Stimulated activated CD4-positive, alpha-beta T cell treated with anti-CD3 and anti-CD28 coated beads, Interleukin-12 subunit alpha, Interleukin-12 subunit beta, amount 100 ng/mL, for 24 hours (primary cell): ENCODE measurements at regions not wholly inside any gene's neighbourhood (a gene's known extent, or its start where the extent isn't known, plus 50 kb on each side); places are given as distances from the start of the nearest gene placed in this dataset.

Experiments
- DNase-seq, 2 experiments: peaks; one replicate each; pipeline ENCODE4 v3.0.0-alpha.2; 2020; ENCODE audit warnings: low read depth in 2 of 2

DNA sequence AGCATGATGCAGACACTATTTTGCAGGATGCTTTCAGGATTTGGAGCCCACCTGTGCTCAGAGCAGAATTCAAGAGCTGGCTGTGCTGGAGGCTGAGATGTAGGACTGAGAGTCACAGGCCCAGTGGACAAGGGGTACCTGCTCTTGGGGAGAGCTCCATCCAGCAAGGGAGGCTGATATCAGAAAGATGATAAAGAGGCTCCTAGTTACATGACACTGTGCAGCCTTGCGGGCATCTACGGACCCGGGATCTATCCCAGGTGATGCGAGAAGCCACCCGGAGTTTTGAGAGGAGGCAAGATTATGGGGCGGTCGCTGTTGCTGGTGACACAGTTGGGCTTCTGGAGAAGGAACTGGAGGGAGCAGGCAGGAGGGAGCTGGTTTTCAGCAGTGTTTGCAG is 579.0 kb downstream of the TBC1D22A start:
- no peak for DNase-seq

DNA sequence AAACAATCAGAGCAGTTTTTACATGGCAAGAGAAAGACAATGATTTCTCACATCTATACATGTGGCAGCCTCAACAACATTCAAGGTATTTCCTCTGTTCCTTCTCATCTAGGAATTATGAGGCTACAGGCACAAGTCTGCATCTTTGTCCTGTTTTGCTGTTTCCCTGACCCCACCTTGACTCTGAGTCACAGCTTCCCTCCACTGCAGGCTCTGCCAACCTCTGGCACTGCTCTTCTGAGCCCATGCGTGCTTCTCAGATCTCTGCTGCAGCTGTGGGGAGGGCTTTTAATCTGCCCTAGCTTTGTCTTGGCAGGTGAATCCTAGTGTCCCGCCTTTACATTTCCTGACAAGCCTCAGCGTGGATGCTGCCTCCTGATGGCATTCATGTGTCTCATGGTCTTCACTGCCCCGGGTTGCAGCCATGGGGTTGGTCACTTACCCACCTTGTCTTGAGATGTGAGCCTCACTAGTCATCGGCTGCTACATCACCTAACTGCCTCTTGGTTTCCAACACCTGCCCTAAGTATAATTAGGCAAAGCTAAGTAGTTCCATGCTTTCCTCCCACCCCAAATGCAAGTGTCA is 578.5 kb downstream of the TBC1D22A start:
- no peak for DNase-seq

DNA sequence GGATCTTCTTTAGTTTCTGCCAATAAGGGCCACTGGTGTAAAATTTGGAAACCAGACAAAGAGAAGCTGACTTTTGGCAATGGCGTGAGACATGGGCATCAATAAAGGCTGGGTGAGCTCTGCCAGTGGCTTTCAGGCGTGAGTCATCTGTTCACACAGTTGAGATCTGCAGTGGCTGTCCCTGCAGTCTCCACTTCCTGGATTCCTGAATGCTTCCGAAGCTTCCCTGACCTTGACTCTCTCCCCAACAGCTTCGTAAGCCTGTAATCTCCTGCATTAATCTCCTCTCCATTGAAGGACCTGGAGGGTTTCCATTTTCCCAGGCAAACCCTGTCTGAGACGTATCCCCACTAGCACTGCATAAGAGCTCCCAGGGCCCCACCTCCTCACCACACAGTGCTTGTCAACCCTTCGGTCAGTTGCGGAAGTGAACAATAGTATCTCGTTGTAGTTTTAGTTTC is 574.7 kb downstream of the TBC1D22A start:
- DNase-seq, result no peak

DNA sequence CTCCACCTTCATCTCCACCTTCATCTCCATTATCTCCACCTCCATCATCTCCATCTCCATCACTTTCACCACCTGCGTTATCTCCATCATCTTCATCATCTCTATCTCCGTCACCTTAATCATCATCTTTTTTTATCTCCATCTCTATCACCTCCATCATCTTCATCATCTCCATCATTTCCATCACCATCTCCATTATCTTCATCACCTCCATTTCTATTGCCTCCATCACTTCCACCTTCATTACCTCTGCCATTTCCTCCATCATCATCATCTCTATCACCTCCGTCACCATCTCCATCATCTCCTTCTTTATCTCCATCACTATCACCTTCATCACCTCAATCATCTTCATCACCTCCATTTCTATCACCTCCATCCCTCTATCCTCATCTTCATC is 573.5 kb downstream of the TBC1D22A start:
- DNase-seq, result no peak

DNA sequence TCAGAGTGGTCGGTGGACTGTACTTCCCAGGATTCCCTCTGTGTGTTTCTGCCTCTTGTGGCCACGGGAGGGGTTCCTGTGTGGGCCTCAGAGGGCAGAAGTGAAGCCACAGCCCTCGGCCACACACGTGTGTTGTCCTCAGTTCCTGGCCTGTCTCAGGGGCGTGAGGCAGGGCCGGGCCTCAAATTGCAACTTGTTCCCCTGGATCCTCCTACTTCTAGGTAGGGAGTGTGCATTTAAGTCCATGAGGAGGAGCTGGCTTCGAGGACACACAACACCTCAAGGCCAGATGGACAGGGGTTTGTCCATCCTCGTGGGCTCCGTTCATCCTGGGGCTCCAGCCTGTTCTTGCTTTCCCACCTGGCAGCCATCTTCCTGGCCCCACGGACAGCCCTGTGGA is 573.0 kb downstream of the TBC1D22A start:
- DNase-seq, result no peak

DNA sequence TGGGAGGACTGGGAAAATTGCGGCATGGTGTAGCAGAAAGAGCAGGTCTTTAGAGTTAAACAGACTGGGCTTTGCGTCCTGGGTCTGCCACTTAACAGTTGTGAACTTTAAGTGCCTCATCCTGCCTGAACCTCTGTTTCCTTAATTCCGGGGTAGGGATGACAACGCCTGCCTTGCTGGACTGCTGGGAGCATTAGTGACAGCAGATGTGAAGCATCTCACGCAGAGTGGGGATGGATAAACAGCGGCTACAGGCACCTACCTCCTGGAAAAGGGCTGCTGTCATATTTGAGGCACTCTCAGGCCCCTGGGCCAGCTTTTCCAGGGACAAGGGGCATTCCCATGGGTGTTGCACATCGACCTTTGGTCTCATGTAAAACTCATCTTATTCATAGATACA is 572.2 kb downstream of the TBC1D22A start:
- no peak for DNase-seq

DNA sequence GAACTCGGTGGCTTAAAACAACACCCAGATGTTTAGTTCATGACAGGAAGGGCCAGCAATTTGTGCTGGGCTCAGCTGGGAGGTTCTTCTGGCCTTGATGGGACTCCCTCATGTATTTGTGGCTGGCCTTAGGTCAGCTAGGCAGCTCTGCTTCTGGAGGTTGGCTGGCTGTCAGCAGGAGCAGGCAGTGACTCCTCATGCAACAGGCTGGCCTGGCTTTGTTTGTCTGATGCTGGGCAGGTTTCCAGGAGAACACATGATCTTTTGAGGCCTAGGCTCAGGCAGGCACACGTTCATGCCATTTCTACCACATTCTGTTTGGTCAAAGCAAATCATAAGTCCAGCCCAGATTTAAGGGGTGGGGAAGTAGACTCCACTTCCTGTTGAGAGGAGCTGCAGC is 571.2 kb downstream of the TBC1D22A start:
- DNase-seq, result no peak

DNA sequence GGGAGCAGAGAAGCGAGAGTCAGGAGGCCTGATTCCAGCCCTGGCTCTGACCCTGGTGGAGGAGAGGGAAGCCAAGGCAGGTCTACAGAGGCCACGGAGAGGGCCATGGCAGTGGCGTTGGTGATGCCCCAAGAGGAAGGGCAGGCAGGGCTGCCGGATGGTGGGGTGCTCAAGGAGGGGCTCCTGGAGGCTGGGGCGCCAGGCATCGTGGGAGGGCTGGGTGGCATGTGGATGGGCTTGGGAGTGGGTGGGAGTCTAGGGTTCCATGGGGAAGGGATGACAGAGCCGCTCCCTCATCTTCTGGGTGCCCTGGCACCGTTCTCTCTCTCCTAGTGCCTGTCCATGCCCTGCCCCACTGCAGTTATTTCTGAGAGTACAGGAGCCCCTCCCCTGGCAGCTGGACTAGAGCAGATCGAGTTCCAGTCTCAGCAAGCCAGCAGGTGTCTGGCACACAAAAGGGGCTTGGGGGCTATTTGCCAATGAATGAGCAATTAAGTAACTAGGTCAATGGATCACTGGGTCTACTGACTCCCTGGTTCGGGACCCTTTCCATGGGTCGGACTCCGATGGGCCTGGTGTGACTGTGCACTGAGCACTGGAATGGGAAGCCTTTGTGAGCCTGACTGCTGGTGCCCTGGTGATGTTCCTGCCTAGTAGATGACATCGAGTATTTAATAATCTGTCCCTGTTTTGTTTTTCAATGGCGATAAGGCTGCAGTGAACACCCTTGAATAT is 570.0 kb downstream of the TBC1D22A start:
- no peak for DNase-seq

DNA sequence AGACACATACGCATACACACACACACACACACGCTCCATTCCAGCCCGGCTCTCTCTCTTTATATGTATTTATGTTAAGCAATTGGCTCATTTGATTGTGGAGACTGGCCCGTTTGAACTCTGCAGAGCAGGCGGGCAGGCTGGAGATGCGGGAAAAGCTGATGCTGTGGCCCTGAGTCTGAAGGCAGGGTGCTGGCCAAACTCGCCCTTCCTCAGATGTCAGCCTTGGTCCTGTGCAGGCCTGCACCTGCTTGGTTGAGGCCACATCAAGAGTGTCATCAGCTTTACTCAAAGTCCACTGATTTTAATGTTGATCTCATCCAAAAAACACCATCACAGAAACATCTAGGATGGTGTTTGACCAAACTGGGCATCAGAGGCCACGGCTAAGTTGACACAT is 569.3 kb downstream of the TBC1D22A start:
- no peak for DNase-seq

DNA sequence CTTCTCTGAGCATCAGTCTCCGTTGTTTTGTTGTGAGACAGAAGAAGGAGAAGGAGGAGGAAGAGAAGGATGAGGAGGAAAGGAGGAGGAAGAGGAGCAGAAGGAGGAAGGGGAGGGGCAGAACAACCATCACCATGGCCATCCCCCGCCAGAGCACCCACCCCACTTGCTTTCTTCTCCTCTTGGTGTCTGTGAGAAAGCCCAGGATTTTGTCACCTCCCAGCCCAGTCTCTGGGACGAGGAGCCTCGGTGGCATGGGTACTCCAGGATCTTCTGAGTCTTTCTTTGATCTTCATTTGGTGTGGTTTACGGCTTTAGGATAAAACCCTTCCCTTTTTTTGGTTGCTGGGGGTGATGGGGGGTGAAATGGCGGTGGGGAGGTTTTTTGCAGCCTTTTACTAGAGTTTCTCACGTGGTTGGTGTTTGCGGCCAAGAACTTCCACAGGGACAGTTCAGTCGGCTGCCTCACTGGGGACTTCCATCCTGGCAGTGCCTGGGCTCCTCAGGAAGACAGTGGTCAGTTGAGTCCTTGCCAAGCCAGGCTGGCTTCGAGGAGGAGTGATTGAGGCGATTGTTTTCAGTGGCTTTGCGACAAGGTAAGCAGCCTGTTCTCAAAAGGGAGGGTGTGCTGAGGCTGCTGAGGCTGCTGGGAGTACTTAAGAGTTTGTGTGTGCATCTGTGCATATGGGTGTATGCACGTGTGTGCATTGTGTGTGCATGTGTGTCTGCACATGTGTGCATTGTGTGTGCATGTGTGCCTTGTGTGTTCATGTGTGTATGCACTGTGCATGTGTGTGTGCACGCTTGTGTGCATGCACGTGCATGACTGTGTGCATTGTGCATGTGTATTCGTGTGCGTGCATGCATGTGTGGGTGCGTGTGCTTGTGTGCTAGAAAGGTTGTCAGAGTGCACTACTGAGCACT is 567.5 kb downstream of the TBC1D22A start:
- DNase-seq, result no peak

DNA sequence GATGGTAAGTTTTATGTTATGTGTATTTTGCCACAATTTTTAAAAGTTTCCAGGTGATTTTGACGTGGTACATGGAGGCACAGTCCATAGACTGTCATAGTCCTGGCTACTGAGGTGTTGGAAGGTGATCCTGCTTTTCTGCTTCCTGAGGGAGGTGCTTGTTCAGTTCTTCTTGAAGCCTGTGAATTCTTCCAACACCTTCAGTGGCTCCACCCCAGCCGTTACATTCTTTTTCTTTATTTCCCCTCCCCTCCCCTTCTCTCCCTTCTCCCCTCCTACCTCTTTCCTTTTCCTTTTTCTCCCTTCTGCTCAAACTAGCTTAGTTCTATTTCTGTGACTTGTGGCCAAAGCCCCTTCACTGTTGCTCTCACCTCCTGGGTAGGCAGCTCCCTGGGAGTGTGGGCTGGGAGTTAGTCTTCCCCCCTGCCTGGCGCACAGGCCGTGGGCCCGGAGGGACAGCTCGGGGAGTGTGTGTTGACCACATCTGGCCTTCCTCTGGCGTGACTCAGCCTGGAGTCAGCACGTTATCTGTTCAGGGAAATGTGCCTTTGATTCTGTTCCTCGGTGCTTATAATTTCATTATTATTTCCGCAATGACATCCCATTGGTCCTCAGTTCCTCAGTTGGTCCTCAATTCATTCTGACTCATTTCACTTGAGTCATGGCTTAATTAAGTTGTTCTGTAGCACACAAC is 566.2 kb downstream of the TBC1D22A start:
- no peak for DNase-seq

DNA sequence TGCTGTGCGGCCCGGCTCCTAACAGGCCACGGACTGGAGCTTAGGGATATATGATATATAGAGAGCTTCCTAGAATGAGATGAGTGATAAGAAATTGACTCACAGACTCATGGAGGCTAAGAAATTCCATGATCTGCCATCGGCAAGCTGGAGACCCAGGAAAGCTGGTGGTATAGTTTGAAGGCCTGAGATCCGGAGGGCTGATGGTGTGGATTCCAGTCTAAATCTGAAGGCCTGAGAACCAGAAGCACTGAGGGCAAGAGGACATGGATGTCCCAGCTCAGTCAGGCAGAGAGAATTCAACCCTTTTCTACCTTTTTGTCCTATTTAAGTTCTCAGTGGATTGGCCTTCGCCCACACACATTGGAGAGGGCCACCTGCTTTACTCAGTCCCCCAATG is 564.8 kb downstream of the TBC1D22A start:
- DNase-seq, result no peak

DNA sequence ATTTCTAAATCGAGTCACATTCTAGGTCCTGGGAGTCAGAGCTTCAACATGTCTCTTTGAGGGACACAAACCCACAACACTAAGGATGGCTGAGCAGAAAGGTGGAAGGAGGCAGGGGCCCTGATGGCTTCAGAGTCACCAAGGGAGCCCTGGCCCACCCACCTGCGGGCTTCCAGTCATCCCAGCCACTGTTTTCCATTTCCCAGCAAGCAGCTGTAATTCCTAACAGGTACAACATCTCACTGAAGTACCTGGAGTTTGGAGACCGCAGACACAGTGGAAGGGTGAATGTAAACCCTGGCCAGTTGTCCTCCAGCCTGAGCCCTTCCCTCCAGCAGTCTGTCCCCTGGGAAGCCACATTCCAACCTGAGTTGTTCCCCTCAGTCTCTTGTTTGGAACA is 562.8 kb downstream of the TBC1D22A start:
- no peak for DNase-seq

DNA sequence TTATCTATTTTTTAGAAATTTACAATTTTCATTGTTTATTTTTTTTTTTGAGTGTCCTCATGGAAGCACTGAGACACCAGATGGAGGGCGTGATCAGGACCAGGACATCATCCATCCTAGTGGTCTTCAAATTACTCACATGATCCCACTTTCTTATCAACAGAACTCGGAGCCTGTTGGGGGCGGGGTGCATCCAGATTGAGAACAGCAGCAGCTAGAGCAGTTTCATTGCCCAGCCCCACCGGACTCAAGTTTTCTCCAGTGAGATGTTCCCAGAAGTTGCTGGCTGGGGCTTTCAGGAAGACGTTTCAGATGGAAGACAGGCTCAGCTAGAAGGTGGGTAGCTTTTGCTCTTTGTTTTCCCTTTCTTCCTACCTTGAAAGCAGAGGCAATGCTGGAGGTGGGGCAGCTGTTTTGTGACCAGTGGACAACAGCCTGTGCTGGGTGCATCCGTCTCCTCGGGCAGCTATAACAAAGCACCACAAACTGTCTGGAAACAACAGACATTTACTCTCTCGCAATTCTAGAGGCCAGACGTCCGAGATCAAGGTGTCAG is 562.1 kb downstream of the TBC1D22A start:
- no peak for DNase-seq

DNA sequence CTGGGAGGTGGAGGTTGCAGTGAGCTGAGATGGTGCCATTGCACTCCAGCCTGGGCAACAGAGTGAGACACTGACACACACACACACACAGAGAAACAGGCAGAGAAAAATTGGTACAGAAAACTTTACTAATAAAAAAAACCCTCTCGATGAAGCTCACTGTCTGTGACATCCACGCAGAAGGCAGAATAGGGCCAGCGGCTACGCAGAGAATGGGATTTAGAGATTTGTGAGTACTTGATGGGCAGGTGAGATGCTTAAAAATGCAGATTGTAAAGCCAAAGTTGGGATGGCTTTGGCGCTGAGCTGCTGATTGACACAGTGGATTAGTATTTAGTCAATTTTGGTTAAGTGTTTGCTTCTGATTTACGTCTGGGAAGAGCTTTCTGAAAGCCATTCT is 561.1 kb downstream of the TBC1D22A start:
- no peak for DNase-seq

DNA sequence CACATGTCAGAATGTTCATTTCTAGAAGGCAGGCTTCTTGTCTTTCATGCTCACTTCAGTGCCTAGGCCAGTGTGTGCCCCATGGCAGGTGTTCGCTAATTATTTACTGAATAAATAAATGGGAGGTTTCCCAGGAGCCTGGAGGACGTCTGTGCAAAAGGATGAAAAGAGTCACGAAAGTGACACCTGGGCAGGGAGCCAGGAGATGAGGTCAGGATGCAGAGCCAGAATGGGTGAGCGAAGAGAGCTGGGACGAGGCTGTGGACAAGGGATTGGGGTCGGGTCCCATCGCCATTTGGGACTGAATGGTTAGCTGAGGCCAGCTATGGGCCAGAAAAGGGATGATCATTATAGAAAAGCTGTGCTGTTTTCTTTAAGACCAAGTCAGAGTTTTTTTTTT is 560.4 kb downstream of the TBC1D22A start:
- no peak for DNase-seq

DNA sequence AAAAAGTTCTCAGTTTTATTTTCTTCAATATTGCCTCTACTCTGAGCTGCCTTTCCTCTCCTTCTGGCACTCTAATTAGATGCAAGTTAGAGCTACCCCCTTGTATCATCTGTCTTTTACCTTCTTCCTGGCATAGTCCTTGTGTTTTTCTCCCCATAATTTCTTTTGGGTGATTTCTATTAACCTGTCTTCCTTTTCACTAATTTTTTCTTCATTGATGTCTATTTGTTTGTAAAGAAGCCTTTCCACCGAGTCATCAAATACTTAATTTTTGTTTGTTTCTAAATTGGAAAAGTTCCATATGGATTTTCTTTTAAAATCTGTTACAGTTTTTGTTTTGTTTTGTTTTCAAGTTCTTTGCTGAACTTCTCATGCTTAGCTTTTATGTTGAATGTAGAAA is 558.1 kb downstream of the TBC1D22A start:
- no peak for DNase-seq

DNA sequence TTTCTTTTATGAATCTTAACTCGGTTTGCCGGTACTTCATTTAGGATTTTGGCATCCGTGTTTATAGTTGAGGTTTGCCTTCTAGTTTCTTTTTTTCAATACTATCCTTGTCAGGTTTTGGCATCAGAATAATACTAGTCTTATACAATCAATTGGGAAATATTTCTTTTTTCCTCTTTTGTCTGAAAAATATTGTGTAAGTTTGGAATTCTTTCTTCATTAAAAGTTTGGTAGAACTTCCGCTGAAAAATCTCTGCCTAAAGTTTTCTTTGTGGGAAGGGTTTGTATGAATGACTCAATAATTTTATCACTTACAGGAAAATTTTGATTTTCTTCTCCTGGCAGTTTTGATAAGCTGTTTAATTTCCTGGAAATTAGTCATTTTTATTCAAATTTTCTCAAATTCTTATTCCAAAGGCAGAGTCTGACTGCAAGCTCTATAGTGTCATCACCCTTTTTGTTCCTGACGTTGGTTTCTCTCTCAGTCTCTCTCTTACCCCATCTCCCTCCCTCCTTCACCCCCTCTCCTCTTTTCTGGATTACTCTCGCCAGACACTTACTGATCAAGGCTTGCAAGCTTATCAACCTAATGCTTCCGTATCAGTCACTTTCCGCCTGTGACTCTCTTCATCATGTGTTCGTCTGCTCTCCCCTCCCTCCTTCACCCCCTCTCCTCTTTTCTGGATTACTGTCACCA is 555.7 kb downstream of the TBC1D22A start:
- no peak for DNase-seq

DNA sequence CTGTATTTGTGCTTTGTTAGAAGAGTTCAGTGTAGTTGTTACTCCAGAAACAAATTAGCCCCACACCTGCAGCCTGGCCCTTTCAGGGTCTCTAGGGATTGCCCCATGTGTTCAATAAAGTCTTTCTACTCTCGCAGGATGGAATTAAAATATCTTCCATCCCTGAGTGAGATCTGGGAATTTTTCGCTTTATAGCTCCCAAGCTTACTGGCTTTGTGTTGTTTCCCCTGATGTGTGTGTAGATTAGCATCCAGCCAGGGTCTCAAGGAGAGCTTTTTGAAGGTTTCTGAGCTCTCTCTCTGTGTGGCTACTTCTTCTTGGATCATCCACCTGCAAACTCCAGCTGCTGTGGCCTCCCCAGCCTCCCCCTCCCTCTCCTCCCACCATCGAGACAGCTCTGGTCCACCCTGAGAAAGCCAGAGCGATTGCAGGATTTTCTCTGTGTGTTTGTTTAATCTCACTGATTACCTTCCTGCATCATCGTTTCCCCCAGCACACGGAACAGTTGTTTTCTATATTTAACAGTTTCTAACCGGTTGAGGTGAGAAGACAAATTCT is 553.5 kb downstream of the TBC1D22A start:
- no peak for DNase-seq

DNA sequence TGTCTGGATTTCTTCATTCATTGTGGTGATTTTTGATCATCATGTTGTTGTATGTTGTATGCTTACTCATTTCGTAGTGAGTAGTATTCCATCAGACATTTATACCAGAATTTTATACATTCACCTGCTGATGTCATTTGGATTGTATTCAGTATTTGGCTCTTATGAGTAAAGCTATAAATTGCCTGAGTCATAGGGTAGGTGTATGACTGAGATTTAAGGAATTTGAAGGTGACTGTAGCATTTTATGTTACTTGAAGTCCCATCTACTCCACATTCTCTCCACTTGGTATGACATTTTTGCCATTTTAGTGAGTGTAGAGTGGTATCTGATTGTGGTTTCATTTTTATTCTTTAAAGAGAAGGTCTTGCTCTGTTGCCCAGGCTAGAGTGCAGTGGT is 548.2 kb downstream of the TBC1D22A start:
- DNase-seq, result no peak

DNA sequence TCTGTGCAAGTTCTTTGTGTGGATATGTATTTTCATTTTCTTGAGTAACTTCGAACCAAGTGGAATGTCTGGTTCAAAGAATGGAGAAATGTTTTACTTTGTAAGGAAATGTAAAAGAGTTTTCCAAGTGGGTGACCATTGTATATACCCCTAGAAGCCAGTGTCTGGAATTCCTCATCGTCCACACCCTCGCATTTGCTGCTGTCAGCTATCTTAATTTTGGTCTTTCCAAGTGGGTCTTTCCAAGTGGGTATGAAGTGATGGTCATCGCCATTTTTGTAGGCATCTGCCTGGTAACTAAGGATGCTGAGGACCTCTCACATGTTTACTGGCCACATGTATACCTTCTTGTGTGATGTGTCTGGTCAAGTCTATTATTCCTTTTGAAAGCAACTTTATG is 547.5 kb downstream of the TBC1D22A start:
- DNase-seq, result no peak
